HCT116 (cell line): ENCODE measurements at regions not wholly inside any gene's neighbourhood (a gene's known extent, or its start where the extent isn't known, plus 50 kb on each side); places are given as distances from the start of the nearest gene placed in this dataset.

Experiments used
- ATAC-seq: fragments of 200-7000 bp; cut with Tn5 transposase; 2 replicates; pipeline ENCODE4 v1.9.1; 2020; ENCODE audit warnings: mild to moderate bottlenecking, moderate library complexity
- BruUV-seq: library from RNA; stranded (reverse); fragments of 400-500 nt; replicated peaks from 2 replicates; lab custom pipeline; 2021; lab: Mats Ljungman, UMichigan
- CTCF ChIA-PET: fragments of 300-600 bp; sonication (Branson Sonifier 250); formaldehyde crosslinking; loops from one replicate; lab custom pipeline; 2021; ENCODE audit warnings: antibody characterized with exemption; lab: Charles Lee
- POLR2A ChIA-PET: fragments of 300-600, 350-600 bp; sonication (Branson Sonifier 250); formaldehyde crosslinking; loops from one replicate; lab custom pipeline; 2021; ENCODE audit warnings: antibody characterized with exemption; lab: Charles Lee
- RAD21 ChIA-PET, 2 experiments: fragments of 300-600 bp; sonication (Branson Sonifier 250); formaldehyde crosslinking; loops; one replicate each; lab custom pipeline; 2023; ENCODE audit warnings: low total read pairs in 2 of 2; ENCODE audit not compliant: uncharacterized antibody in 2 of 2, unreplicated experiment in 2 of 2, low non-redundant PET in 1 of 2; lab: Charles Lee
- DNase-seq: peaks from one replicate; pipeline ENCODE4 v3.0.0-alpha.2; 2010; ENCODE audit warnings: low read depth, low spot score
- H2AFZ ChIP-seq: fragments of 200-600 bp; shearing (Covaris generic), sonication (generic); 2 replicates; pipeline ENCODE4 v1.6.1; 2017; ENCODE audit warnings: low read depth, mixed run types, mixed read lengths, antibody characterized with exemption, low read length; ENCODE audit not compliant: poor library complexity, severe bottlenecking
- H3K27ac ChIP-seq: 2 replicates; pipeline ENCODE4 v1.5.1; 2012; ENCODE audit warnings: low read depth, low read length
- H3K27me3 ChIP-seq: fragments of 200-600 bp; sonication (generic); 2 replicates; pipeline ENCODE4 v1.6.1; 2016; ENCODE audit warnings: mixed run types, low read length, mixed read lengths; ENCODE audit not compliant: insufficient read depth
- H3K36me3 ChIP-seq, 2 experiments: fragments of 200-500 bp in 1 of 2; fragments of 200-600 bp in 1 of 2; sonication (Bioruptor generic) in 1 of 2; sonication (generic) in 1 of 2; 2 replicates each; pipeline versions ENCODE4 v1.5.1 to v1.6.1; 2014 to 2016; ENCODE audit warnings: low read length in 2 of 2, inconsistent platforms in 1 of 2, mixed read lengths in 1 of 2, mixed run types in 1 of 2; ENCODE audit not compliant: insufficient read depth in 2 of 2, control insufficient read depth in 1 of 2
- H3K4me1 ChIP-seq, 2 experiments: fragments of 200-600 bp in 1 of 2; sonication (generic) in 1 of 2; 2 replicates each; pipeline versions ENCODE4 v1.5.1 to v1.6.1; 2012 to 2017; ENCODE audit warnings: low read length in 2 of 2, inconsistent platforms in 1 of 2, mild to moderate bottlenecking in 1 of 2, mixed read lengths in 1 of 2, mixed run types in 1 of 2, moderate library complexity in 1 of 2; ENCODE audit not compliant: insufficient read depth in 2 of 2, control insufficient read depth in 1 of 2
- H3K4me2 ChIP-seq: fragments of 200-600 bp; sonication (generic); 2 replicates; pipeline ENCODE4 v1.6.1; 2017; ENCODE audit warnings: mixed run types, low read length, mixed read lengths
- H3K4me3 ChIP-seq, 2 experiments: fragments of 200-600 bp in 1 of 2; sonication (generic) in 1 of 2; replicated peaks in 1 of 2; 2 replicates each; pipeline ENCODE4 v1.5.1; 2011 to 2016; ENCODE audit warnings: low read length in 2 of 2, control low read depth in 1 of 2, low read depth in 1 of 2, mild to moderate bottlenecking in 1 of 2, mixed read lengths in 1 of 2, mixed run types in 1 of 2
- H3K79me2 ChIP-seq: fragments of 200-600 bp; sonication (generic); 2 replicates; pipeline ENCODE4 v1.6.1; 2017; ENCODE audit warnings: mild to moderate bottlenecking, mixed run types, low read length, moderate library complexity, mixed read lengths; ENCODE audit not compliant: insufficient read depth
- H3K9ac ChIP-seq: fragments of 200-600 bp; sonication (generic); 2 replicates; pipeline ENCODE4 v1.6.1; 2016; ENCODE audit warnings: low read length, mixed read lengths
- H3K9me2 ChIP-seq: fragments of 200-600 bp; sonication (generic), shearing (Covaris generic); 2 replicates; pipeline ENCODE4 v1.6.1; 2017; ENCODE audit warnings: mixed run types, mild to moderate bottlenecking, moderate library complexity; ENCODE audit not compliant: insufficient read depth
- H3K9me3 ChIP-seq, 2 experiments: fragments of 200-500 bp in 1 of 2; fragments of 200-600 bp in 1 of 2; sonication (Bioruptor generic) in 1 of 2; sonication (generic) in 1 of 2; 2 replicates each; pipeline ENCODE4 v1.6.1; 2014 to 2017; ENCODE audit warnings: low read length in 2 of 2, mixed read lengths in 2 of 2, inconsistent platforms in 1 of 2, low read depth in 1 of 2, mild to moderate bottlenecking in 1 of 2, mixed run types in 1 of 2, moderate library complexity in 1 of 2; ENCODE audit not compliant: control insufficient read depth in 1 of 2, insufficient read depth in 1 of 2
- H4K20me1 ChIP-seq: fragments of 200-600 bp; sonication (generic), shearing (Covaris generic); 2 replicates; pipeline ENCODE4 v1.6.1; 2017; ENCODE audit warnings: mixed run types, mild to moderate bottlenecking, moderate library complexity; ENCODE audit not compliant: insufficient read depth
- CEBPB ChIP-seq: IDR thresholded peaks from 2 replicates; pipeline ENCODE4 v1.6.1; 2012; ENCODE audit warnings: low read depth
- EGR1 ChIP-seq: IDR thresholded peaks from 2 replicates; pipeline ENCODE4 v1.6.1; 2012; ENCODE audit warnings: low read depth
- ELF1 ChIP-seq: IDR thresholded peaks from 2 replicates; pipeline ENCODE4 v1.6.1; 2012; ENCODE audit warnings: low read depth, borderline replicate concordance
- EZH2 ChIP-seq: fragments of 200-600 bp; sonication (generic); IDR thresholded peaks from 2 replicates; pipeline ENCODE4 v1.6.1; 2017; ENCODE audit warnings: antibody characterized with exemption, mixed run types
- EZH2phosphoT487 ChIP-seq: fragments of 200-600 bp; IDR thresholded peaks from 2 replicates; pipeline ENCODE4 v1.6.1; 2018; ENCODE audit warnings: antibody characterized with exemption, borderline replicate concordance
- JUND ChIP-seq: IDR thresholded peaks from 2 replicates; pipeline ENCODE4 v1.6.1; 2012
- POLR2A ChIP-seq: IDR thresholded peaks from 2 replicates; pipeline ENCODE4 v1.7.0; 2011; ENCODE audit warnings: borderline replicate concordance; ENCODE audit not compliant: insufficient read depth, insufficient read length; ENCODE audit errors: extremely low read depth
- SIN3A ChIP-seq: IDR thresholded peaks from 2 replicates; pipeline ENCODE4 v1.6.1; 2012; ENCODE audit warnings: low read depth
- SP1 ChIP-seq: IDR thresholded peaks from 2 replicates; pipeline ENCODE4 v1.6.1; 2012; ENCODE audit warnings: low read depth
- SRF ChIP-seq: IDR thresholded peaks from 2 replicates; pipeline ENCODE4 v1.6.1; 2012; ENCODE audit warnings: low read depth
- TCF7L2 ChIP-seq: IDR thresholded peaks from 2 replicates; pipeline ENCODE4 v1.7.0; 2011; ENCODE audit warnings: borderline replicate concordance, inconsistent platforms; ENCODE audit not compliant: insufficient read depth, insufficient read length; ENCODE audit errors: extremely low read depth
- ZBTB33 ChIP-seq: IDR thresholded peaks from 2 replicates; pipeline ENCODE4 v1.6.1; 2011; ENCODE audit warnings: mild to moderate bottlenecking, low read length, moderate library complexity; ENCODE audit not compliant: insufficient replicate concordance; ENCODE audit errors: extremely low read depth
- ZFX ChIP-seq: fragments of 450-650 bp; IDR thresholded peaks from 2 replicates; pipeline ENCODE4 v1.6.1; 2017
- ZNF274 ChIP-seq: fragments of 200-500 bp; sonication (Bioruptor generic); IDR thresholded peaks from 2 replicates; pipeline ENCODE4 v1.6.1; 2014; ENCODE audit warnings: mild to moderate bottlenecking, low read depth, low read length, inconsistent platforms
- intact Hi-C: fragments of 100-400 bp; cut with micrococcal nuclease; formaldehyde crosslinking; loops from 2 replicates; pipeline ENCODE4 v1.10.0; 2022

GRCh38 chr6:139844907-139845306, 470.5 kb upstream of the CITED2 start:
- no peak overlapping the region for H3K4me3 ChIP-seq
- no peak for DNase-seq
- H3K27me3 ChIP-seq = no peaks in the 10 kb centered on the region
- no peak overlapping the region for H3K27ac ChIP-seq
- no peaks in the 10 kb centered on the region for H3K79me2 ChIP-seq
- intact Hi-C loops = no loop called here
- H3K9me3 ChIP-seq = no peaks in the 10 kb centered on the region
- no peak overlapping the region for H3K4me2 ChIP-seq
- no TSS peak for BruUV-seq
- no peaks in the 10 kb centered on the region for H3K9me2 ChIP-seq
- CTCF ChIA-PET = no interaction called here
- ATAC-seq = no peak
- no peaks in the 10 kb centered on the region for H3K4me1 ChIP-seq
- TF ChIP-seq EGR1 = no peak
- TF ChIP-seq POLR2A = no peak
- TF ChIP-seq ZFX = no peak
- no peak for TF ChIP-seq ELF1
- no peak for TF ChIP-seq EZH2
- TF ChIP-seq SIN3A = no peak
- no peak for TF ChIP-seq CEBPB
- POLR2A ChIA-PET = no interaction called here
- no peak overlapping the region for H2AFZ ChIP-seq
- H3K9ac ChIP-seq = no peak overlapping the region
- RAD21 ChIA-PET = no interaction called here
- no peaks in the 10 kb centered on the region for H4K20me1 ChIP-seq
- H3K36me3 ChIP-seq = no peaks in the 10 kb centered on the region

GRCh38 chr6:139841794-139842215, 467.4 kb upstream of the CITED2 start:
- Histone ChIP-seq H3K27ac (no peak overlapping the region), H3K36me3 (no peaks in the 10 kb centered on the region), H3K4me1 (no peaks in the 10 kb centered on the region), H3K4me2 (no peak overlapping the region), H3K9me2 (no peaks in the 10 kb centered on the region), H4K20me1 (no peaks in the 10 kb centered on the region), H3K9me3 (no peaks in the 10 kb centered on the region), H3K79me2 (no peaks in the 10 kb centered on the region), H3K9ac (no peak overlapping the region), H3K4me3 (no peak overlapping the region), H2AFZ (no peak overlapping the region), H3K27me3 (no peaks in the 10 kb centered on the region)
- CTCF ChIA-PET = no interaction called here
- BruUV-seq = no TSS peak
- intact Hi-C loops = no loop called here
- RAD21 ChIA-PET = no interaction called here
- ATAC-seq = no peak
- no peak for DNase-seq
- POLR2A ChIA-PET = no interaction called here
- TF ChIP-seq ZBTB33 (no peak), TCF7L2 (no peak), EZH2 (no peak), SRF (no peak), SIN3A (no peak), JUND (no peak), SP1 (no peak), ZFX (no peak), EGR1 (no peak), ZNF274 (no peak), EZH2phosphoT487 (no peak)
